ENCODE measurements at regions not wholly inside any gene's neighbourhood (a gene's known extent, or its start where the extent isn't known, plus 50 kb on each side); places are given as distances from the start of the nearest gene placed in this dataset.

DNA sequence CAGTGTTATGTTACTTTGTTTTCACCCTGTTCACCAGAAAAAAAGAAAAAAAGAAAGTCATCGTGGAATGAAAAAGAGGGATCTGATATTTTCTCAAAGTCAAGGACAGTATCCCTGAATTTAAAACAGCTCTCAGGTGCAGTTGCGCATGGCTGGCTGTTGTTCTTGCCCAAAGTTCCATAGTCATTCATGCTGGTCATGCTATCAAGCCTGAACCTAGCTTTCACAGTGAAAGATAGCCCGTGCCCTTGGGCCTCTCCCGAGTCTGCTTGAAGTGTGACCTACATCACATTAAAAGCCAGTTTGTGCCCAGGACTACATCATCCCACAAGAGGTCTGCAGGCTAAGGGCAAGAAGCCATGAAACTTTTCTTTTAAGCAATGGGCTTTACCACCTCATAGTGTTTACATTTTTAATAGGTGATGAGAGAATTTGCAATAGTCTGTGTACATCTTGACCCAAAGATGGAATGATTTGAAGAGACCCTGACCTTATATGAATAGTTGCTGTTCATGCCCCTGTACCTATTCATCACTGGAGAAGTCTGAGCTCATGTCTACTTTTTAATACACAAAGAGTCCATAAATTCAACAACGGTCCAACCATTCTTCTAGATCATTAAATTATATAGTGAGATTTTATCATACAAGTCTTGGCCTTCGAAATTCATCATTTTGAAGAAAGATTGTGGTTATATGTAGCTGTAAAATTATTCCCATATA, 522.5 kb upstream of the MCTP2 start:
- TF ChIP-seq, protein P1, sequence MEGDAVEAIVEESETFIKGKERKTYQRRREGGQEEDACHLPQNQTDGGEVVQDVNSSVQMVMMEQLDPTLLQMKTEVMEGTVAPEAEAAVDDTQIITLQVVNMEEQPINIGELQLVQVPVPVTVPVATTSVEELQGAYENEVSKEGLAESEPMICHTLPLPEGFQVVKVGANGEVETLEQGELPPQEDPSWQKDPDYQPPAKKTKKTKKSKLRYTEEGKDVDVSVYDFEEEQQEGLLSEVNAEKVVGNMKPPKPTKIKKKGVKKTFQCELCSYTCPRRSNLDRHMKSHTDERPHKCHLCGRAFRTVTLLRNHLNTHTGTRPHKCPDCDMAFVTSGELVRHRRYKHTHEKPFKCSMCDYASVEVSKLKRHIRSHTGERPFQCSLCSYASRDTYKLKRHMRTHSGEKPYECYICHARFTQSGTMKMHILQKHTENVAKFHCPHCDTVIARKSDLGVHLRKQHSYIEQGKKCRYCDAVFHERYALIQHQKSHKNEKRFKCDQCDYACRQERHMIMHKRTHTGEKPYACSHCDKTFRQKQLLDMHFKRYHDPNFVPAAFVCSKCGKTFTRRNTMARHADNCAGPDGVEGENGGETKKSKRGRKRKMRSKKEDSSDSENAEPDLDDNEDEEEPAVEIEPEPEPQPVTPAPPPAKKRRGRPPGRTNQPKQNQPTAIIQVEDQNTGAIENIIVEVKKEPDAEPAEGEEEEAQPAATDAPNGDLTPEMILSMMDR (IDR thresholded peaks at IDR 0.05; ENCODE audit: poor library complexity) = no peak
- TF ChIP-seq EZH2 (IDR thresholded peaks at IDR 0.05; ENCODE audit: borderline replicate concordance) (no peak), EZH2phosphoT487 (IDR thresholded peaks at IDR 0.05; ENCODE audit: low read depth, severe bottlenecking, unreplicated experiment) (no peak)

All from hepatocyte (in vitro differentiated cells).